ENCODE measurements at regions not wholly inside any gene's neighbourhood (a gene's known extent, or its start where the extent isn't known, plus 50 kb on each side); places are given as distances from the start of the nearest gene placed in this dataset.

DNA sequence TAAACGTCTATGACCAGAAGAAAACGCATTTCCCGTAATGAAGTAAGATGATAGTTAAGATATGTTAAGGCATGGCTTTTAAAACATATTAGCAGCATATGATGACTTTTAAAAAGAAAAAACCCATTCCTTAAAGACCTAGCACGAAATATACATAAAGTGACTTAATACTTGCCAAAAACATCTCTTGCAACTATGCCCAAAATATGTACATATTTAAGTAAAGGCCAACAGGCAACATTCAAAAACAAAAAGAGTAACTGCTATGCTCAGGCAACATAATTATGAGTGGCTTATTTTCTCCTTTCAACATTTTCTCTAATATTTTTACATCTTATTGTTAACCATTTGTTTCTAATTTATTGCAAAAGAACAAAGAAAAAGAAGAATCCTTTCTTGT, 60.3 kb upstream of the PAPOLG start:
- intact Hi-C loops (cut with DNase I; ENCODE audit: low total_unique reads), result no loop called here
- Histone ChIP-seq H3K4me1 (no peaks in the 10 kb centered on the region), H3K27me3 (no peaks in the 10 kb centered on the region), H3K9me3 (no peaks in the 10 kb centered on the region), H3K4me3 (no peak overlapping the region), H3K27ac (no peak overlapping the region), H3K36me3 (no peaks in the 10 kb centered on the region)
- TF ChIP-seq, protein P1, sequence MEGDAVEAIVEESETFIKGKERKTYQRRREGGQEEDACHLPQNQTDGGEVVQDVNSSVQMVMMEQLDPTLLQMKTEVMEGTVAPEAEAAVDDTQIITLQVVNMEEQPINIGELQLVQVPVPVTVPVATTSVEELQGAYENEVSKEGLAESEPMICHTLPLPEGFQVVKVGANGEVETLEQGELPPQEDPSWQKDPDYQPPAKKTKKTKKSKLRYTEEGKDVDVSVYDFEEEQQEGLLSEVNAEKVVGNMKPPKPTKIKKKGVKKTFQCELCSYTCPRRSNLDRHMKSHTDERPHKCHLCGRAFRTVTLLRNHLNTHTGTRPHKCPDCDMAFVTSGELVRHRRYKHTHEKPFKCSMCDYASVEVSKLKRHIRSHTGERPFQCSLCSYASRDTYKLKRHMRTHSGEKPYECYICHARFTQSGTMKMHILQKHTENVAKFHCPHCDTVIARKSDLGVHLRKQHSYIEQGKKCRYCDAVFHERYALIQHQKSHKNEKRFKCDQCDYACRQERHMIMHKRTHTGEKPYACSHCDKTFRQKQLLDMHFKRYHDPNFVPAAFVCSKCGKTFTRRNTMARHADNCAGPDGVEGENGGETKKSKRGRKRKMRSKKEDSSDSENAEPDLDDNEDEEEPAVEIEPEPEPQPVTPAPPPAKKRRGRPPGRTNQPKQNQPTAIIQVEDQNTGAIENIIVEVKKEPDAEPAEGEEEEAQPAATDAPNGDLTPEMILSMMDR (IDR thresholded peaks at IDR 0.05), result no peak
- TF ChIP-seq EP300 (IDR thresholded peaks at IDR 0.05; ENCODE audit: low read depth) (no peak), POLR2A (IDR thresholded peaks at IDR 0.05) (no peak), POLR2AphosphoS5 (IDR thresholded peaks at IDR 0.05) (no peak)
- WGBS, 2 donors (ENCODE audit: low coverage in 1 of 2), result 74 to 86% methylated on average over 4 of the region's 4 CpGs
- no peak for DNase-seq
- in situ Hi-C loops (cut with MboI; ENCODE audit: low pct_ligation_motif_present in 1 of 4, low pct_unique_long_range_greater_than_20kb in 1 of 4, low sequenced_read_pairs in 3 of 4), result no loop called here

DNA sequence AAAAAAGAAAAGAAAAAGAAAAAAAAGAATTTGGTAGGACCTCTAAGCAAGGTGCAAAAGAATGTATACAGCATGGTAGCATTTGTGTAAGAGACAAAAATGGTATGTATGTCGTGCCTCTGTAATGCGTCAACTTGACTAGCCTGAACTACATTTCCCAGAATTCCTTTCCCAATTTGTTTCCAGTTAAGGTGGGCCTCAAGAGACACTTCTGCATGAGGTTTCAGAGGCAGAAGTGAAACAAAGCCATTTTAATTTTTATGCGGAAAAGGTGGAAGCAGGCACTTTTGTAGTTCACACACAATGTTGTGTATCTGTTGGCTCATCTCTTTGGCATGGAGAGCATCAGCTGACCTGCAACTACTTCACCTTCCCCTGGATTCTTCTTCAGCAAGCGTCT, 56.5 kb upstream of the PAPOLG start:
- Histone ChIP-seq H3K27ac (no peak overlapping the region), H3K4me3 (no peak overlapping the region), H3K4me1 (no peaks in the 10 kb centered on the region), H3K9me3 (no peaks in the 10 kb centered on the region), H3K27me3 (no peaks in the 10 kb centered on the region), H3K36me3 (no peaks in the 10 kb centered on the region)
- TF ChIP-seq, protein P1 (IDR thresholded peaks at IDR 0.05), result no peak
- TF ChIP-seq POLR2AphosphoS5 (IDR thresholded peaks at IDR 0.05) (no peak), POLR2A (IDR thresholded peaks at IDR 0.05) (no peak), EP300 (IDR thresholded peaks at IDR 0.05; ENCODE audit: low read depth) (no peak)
- 67 to 78% methylated on average over 3 to 4 of the region's 4 CpGs for WGBS, 2 donors (ENCODE audit: low coverage in 1 of 2)
- no peak for DNase-seq
- in situ Hi-C loops (cut with MboI; ENCODE audit: low pct_ligation_motif_present in 1 of 4, low pct_unique_long_range_greater_than_20kb in 1 of 4, low sequenced_read_pairs in 3 of 4), result loop anchor here in 2 of 4 donors (10.0 kb wide), 2 partner anchors 295 to 305 kb away; no protein-coding TSS in a partner anchor
- intact Hi-C loops (cut with DNase I; ENCODE audit: low total_unique reads), result no loop called here

DNA sequence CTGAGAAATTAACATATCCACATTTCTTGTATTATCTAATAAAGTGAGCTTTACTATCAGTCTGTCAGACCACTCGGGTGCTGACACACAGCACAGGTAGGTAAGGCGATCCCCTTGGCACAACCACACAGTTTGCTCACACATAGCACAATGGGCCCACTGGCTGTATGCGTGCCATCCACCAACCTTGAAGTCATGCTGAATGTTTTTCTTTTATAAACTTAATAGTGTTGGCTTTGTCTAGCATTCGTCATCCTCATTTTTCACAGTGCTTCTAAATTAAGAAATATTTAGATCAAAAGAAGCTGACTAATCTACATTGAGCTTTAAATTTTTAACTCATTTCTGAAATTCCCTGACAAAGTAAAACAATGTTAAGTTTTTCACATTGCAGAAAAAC, 50.0 kb upstream of the PAPOLG start:
- intact Hi-C loops (cut with DNase I; ENCODE audit: low total_unique reads), result no loop called here

More for the DNA sequence above, 50.0 kb upstream of the PAPOLG start:
- Histone ChIP-seq H3K9me3 (no peaks in the 10 kb centered on the region), H3K4me1 (no peaks in the 10 kb centered on the region), H3K27ac (no peak overlapping the region), H3K36me3 (no peaks in the 10 kb centered on the region), H3K27me3 (no peaks in the 10 kb centered on the region), H3K4me3 (no peak overlapping the region)
- WGBS, 2 donors (ENCODE audit: low coverage in 1 of 2), result 75 to 86% methylated on average over 1 to 4 of the region's 4 CpGs
- TF ChIP-seq POLR2A (IDR thresholded peaks at IDR 0.05), result no peak
- no peak for TF ChIP-seq POLR2AphosphoS5 (IDR thresholded peaks at IDR 0.05)
- TF ChIP-seq EP300 (IDR thresholded peaks at IDR 0.05; ENCODE audit: low read depth), result no peak
- TF ChIP-seq, protein P1 (IDR thresholded peaks at IDR 0.05), result no peak
- in situ Hi-C loops (cut with MboI; ENCODE audit: low pct_ligation_motif_present in 1 of 4, low pct_unique_long_range_greater_than_20kb in 1 of 4, low sequenced_read_pairs in 3 of 4), result loop anchor here (5.0 to 10.0 kb wide), 3 partner anchors 289 to 299 kb away; no protein-coding TSS in a partner anchor
- DNase-seq, result no peak

Small RNAs in the stretch of these regions (small RNA-seq; reads per million reads assigned to genes)
- 0 to 0.83 (median 0.07) reads per million in 4 donors for gene RN7SL361P

Measured in transverse colon (tissue), 4 donors.